BLaER1 (cell line): ENCODE measurements at regions not wholly inside any gene's neighbourhood (a gene's known extent, or its start where the extent isn't known, plus 50 kb on each side); places are given as distances from the start of the nearest gene placed in this dataset.

ENCODE experiments used
- H3K27ac ChIP-seq: shearing (Covaris generic); formaldehyde crosslinking; 2 replicates; pipeline ENCODE4 v1.8.1; 2022
- H3K27me3 ChIP-seq: shearing (Covaris generic); formaldehyde crosslinking; 2 replicates; pipeline ENCODE4 v1.8.1; 2022
- H3K36me3 ChIP-seq: shearing (Covaris generic); formaldehyde crosslinking; 2 replicates; pipeline ENCODE4 v1.8.1; 2022
- H3K4me1 ChIP-seq: shearing (Covaris generic); formaldehyde crosslinking; 2 replicates; pipeline ENCODE4 v1.8.1; 2022
- H3K4me2 ChIP-seq: shearing (Covaris generic); formaldehyde crosslinking; 2 replicates; pipeline ENCODE4 v1.8.1; 2022
- H3K4me3 ChIP-seq: shearing (Covaris generic); formaldehyde crosslinking; 2 replicates; pipeline ENCODE4 v1.8.1; 2022
- H3K9ac ChIP-seq: shearing (Covaris generic); formaldehyde crosslinking; 2 replicates; pipeline ENCODE4 v1.8.1; 2022
- H3K9me3 ChIP-seq: shearing (Covaris generic); formaldehyde crosslinking; 2 replicates; pipeline ENCODE4 v1.8.1; 2022
- H4K20me1 ChIP-seq: shearing (Covaris generic); formaldehyde crosslinking; 2 replicates; pipeline ENCODE4 v1.8.1; 2022
- Cebpa-rat ChIP-seq: shearing (Covaris generic); IDR thresholded peaks from 2 replicates; pipeline ENCODE4 v1.8.1; 2022

DNA sequence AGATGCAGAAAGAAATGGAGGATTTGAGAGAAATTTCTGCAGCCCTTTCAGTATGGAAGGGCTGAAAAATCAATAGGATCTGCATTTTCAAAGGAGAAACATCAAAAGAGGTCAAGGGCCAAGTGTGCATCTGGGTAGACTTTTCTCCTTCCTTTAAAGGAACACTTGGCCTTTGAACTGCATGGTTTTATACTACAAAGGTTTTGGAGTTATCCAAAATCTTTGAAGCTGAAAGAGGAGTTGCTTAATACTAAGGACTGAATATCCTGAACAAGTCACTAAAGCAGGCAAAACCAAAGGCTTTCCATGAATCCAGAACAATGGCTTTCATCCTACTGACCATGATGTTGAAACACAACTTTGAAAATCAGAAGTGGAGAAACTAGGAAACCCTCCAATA, 553.7 kb upstream of the LMCD1 start:
- no peak for TF ChIP-seq Cebpa-rat

DNA sequence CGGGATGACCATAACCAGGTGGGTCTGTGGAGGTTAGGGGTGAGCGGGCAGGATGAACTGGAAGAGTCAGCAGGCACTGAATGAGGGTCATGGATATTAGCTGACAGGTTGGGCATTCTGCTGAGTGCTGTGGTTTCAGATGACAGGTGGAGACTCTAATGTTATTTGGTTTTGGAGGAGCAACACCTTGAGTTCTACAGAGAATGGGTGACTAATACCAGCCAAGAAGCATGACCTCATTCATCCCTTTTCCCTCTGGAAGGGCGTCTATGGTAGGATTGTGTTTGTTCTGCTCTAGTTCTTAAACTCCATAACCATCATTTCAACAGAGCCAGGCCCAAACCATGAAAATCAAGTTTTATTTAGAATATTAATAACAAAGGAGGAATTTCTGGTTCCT, 550.7 kb upstream of the LMCD1 start:
- no peaks in the 10 kb centered on the region for H4K20me1 ChIP-seq
- H3K4me3 ChIP-seq: no peak overlapping the region
- no peak for TF ChIP-seq Cebpa-rat

More for the DNA sequence above, 553.7 kb upstream of the LMCD1 start:
- H3K4me3 ChIP-seq: no peak overlapping the region
- H3K36me3 ChIP-seq: no peaks in the 10 kb centered on the region
- H3K27ac ChIP-seq: no peak overlapping the region
- H3K4me2 ChIP-seq: no peak overlapping the region
- H3K27me3 ChIP-seq: no peaks in the 10 kb centered on the region
- no peak overlapping the region for H3K9ac ChIP-seq
- no peaks in the 10 kb centered on the region for H3K9me3 ChIP-seq
- no peaks in the 10 kb centered on the region for H4K20me1 ChIP-seq
- H3K4me1 ChIP-seq: no peaks in the 10 kb centered on the region

DNA sequence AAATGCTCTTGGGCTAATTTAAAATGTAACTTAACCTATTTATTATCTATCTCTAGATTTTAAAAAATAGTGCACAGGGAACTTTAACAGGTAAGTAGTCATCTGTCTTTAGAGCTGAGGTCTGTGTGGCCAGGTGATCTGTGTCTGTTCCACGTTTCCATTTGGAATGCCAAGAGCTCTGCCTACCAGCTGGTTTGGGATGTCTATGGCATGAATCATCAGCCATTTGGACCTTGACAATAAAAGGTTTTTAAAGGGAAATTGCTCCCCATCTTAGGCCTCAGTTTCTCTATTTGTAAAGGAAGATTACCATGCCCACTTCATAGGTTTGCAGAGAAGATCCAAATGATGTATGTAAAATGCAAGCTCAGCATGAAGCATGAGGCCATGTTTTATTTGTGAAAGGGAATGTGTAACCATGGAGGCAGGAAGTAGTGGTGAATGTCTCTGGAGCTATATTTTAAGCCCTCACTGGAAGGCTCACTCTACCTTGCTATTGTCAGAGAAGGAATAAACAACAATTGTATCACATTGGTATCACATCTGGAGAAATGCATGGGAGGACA, 548.1 kb upstream of the LMCD1 start:
- Histone ChIP-seq H3K4me1 (peaks cover 9% of the 10 kb centered on the region), H3K27ac (no peak overlapping the region), H4K20me1 (no peaks in the 10 kb centered on the region), H3K9ac (no peak overlapping the region), H3K27me3 (no peaks in the 10 kb centered on the region), H3K4me2 (no peak overlapping the region), H3K9me3 (no peaks in the 10 kb centered on the region), H3K4me3 (no peak overlapping the region), H3K36me3 (no peaks in the 10 kb centered on the region)
- TF ChIP-seq Cebpa-rat: no peak

More for the DNA sequence above, 550.7 kb upstream of the LMCD1 start:
- Histone ChIP-seq H3K27ac (no peak overlapping the region), H3K36me3 (no peaks in the 10 kb centered on the region), H3K9me3 (no peaks in the 10 kb centered on the region), H3K4me2 (no peak overlapping the region), H3K4me1 (no peaks in the 10 kb centered on the region), H3K27me3 (no peaks in the 10 kb centered on the region), H3K9ac (no peak overlapping the region)

DNA sequence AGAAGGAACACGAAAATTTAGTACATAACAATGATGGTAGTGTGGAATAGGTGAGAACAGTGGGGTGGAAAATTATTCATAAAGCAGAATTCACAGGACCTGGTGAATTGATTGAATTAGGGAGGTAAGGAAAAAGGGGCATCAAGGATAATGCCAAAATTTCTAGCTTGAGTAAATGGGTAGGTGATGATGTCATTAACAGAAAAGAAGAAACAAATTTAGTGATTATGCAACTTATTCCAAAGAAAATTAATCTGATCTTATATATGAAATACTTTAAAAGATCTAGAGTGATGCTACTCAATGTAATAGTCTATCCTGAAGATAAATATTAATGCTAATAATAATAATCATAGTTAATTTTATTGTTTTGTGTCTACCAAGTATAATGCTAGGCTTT, 544.6 kb upstream of the LMCD1 start:
- Histone ChIP-seq H3K9ac (no peak overlapping the region), H4K20me1 (no peaks in the 10 kb centered on the region), H3K9me3 (no peaks in the 10 kb centered on the region), H3K4me2 (no peak overlapping the region), H3K4me1 (peaks cover 18% of the 10 kb centered on the region), H3K27me3 (no peaks in the 10 kb centered on the region), H3K4me3 (no peak overlapping the region), H3K36me3 (no peaks in the 10 kb centered on the region), H3K27ac (no peak overlapping the region)
- no peak for TF ChIP-seq Cebpa-rat

DNA sequence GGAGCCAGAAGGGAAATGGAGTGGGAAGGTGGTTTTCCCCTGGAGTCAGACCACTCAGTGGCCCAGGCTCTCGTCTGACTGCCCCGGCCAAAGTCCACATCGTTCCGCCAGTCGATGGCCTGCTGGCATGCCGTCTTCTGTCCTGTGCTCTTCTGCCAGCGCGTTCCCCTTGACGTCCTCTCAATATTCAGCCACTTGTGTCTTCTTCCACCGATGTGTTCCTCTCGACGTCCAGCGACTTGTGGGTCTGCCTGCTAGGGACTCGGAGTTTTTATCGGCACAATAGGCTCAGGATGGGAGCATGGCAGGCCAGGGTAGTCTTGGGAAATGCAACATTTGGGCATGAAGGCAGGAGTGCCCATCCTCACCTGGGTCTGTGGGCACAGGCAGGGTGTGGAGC, 542.5 kb upstream of the LMCD1 start:
- Histone ChIP-seq H3K4me3 (no peak overlapping the region), H4K20me1 (no peaks in the 10 kb centered on the region), H3K9me3 (no peaks in the 10 kb centered on the region), H3K4me1 (peaks cover 18% of the 10 kb centered on the region), H3K27ac (no peak overlapping the region), H3K36me3 (no peaks in the 10 kb centered on the region), H3K9ac (no peak overlapping the region), H3K27me3 (no peaks in the 10 kb centered on the region), H3K4me2 (peak overlapping the region; percentile 47)
- TF ChIP-seq Cebpa-rat: no peak

DNA sequence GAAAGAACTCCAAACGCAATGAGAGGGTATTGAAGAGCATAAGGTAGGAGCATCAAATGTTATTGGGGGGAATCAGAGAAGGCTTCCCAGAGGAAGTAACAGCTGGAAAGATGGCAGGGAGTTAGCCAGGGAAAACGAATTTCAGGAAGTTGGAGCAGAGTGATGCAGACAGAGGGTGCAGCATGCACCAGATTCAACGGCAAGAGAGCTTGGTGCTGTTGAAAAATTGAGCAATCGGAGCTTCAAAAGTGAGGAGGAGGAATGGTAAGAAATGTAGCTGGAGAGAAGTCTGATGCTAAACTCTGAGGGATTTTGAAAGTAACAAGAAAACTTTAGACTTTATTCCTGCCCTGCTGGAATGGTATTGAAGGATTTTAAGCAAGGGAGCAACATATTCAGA, 541.0 kb upstream of the LMCD1 start:
- Histone ChIP-seq H3K27ac (no peak overlapping the region), H3K27me3 (no peaks in the 10 kb centered on the region), H3K4me2 (no peak overlapping the region), H3K4me1 (peaks cover 18% of the 10 kb centered on the region), H3K36me3 (no peaks in the 10 kb centered on the region), H4K20me1 (no peaks in the 10 kb centered on the region), H3K9me3 (no peaks in the 10 kb centered on the region), H3K4me3 (no peak overlapping the region), H3K9ac (no peak overlapping the region)
- no peak for TF ChIP-seq Cebpa-rat

DNA sequence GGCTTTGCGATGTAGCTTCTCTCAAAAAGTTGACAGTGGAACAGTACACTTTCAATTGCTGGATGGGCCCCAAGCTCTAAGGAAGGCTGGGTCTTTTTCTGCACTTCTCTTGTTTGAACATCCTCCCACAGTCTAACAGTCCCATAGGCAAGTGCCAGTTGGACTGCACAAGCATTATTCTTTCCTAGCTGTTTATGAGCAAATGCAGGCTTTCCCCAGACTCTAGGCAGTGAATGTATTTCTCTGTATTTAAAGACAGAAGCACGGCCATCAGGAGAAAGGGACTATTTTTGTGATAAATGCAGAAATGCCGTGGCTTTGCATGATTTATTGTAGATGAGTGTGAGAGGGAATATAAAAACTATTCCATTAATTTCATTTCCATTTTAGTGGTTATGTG, 539.3 kb upstream of the LMCD1 start:
- H3K9ac ChIP-seq: no peak overlapping the region
- H3K4me2 ChIP-seq: no peak overlapping the region
- no peak for TF ChIP-seq Cebpa-rat
- H3K9me3 ChIP-seq: no peaks in the 10 kb centered on the region
- no peaks in the 10 kb centered on the region for H4K20me1 ChIP-seq
- peaks cover 18% of the 10 kb centered on the region for H3K4me1 ChIP-seq
- H3K27ac ChIP-seq: no peak overlapping the region
- H3K4me3 ChIP-seq: no peak overlapping the region
- no peaks in the 10 kb centered on the region for H3K36me3 ChIP-seq
- H3K27me3 ChIP-seq: no peaks in the 10 kb centered on the region

DNA sequence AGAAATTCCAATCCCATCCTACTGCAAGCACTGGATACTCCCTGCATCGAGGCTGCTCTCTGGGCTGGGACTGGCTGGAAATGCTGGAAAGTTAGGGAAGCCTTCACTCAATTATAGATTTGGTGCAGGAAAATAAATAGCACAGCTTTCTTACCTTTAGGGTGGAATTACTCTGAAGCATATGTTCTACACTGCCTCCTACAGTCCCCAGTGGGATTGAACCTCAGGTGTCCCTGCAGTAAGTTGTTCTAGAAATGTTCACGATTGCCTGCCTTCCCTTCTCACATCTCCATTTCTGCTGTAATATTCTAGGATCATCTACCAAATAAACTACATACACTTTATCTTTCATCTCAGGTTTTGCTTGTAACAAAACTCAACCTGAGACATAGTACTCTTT, 536.7 kb upstream of the LMCD1 start:
- Histone ChIP-seq H3K9me3 (no peaks in the 10 kb centered on the region), H3K36me3 (no peaks in the 10 kb centered on the region), H3K4me2 (no peak overlapping the region), H4K20me1 (no peaks in the 10 kb centered on the region), H3K4me1 (no peaks in the 10 kb centered on the region), H3K4me3 (no peak overlapping the region), H3K9ac (no peak overlapping the region), H3K27me3 (no peaks in the 10 kb centered on the region), H3K27ac (no peak overlapping the region)
- no peak for TF ChIP-seq Cebpa-rat

DNA sequence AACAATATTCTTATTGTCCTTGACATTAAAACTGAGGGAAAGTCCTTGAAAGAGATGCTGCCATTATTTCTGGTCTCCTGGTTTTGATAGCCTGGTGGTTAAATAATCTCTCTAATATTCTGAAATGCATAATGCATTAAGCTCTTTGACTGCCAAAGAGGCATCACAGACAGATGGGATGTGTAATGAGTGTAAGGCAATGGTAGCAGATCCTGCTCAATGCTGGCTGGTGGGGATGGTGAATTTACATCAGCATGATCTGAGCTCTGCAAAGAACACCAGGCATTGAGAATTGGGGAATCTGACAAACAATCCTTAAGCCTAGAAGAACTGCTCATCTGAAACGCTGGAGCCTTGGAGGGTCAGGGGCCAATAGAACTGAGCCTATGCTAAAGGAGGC, 528.6 kb upstream of the LMCD1 start:
- no peak overlapping the region for H3K9ac ChIP-seq
- no peaks in the 10 kb centered on the region for H4K20me1 ChIP-seq
- H3K27me3 ChIP-seq: no peaks in the 10 kb centered on the region
- no peak overlapping the region for H3K27ac ChIP-seq
- H3K36me3 ChIP-seq: no peaks in the 10 kb centered on the region
- no peak overlapping the region for H3K4me3 ChIP-seq
- no peak for TF ChIP-seq Cebpa-rat
- peaks cover 13% of the 10 kb centered on the region for H3K4me1 ChIP-seq
- H3K4me2 ChIP-seq: no peak overlapping the region
- no peaks in the 10 kb centered on the region for H3K9me3 ChIP-seq

DNA sequence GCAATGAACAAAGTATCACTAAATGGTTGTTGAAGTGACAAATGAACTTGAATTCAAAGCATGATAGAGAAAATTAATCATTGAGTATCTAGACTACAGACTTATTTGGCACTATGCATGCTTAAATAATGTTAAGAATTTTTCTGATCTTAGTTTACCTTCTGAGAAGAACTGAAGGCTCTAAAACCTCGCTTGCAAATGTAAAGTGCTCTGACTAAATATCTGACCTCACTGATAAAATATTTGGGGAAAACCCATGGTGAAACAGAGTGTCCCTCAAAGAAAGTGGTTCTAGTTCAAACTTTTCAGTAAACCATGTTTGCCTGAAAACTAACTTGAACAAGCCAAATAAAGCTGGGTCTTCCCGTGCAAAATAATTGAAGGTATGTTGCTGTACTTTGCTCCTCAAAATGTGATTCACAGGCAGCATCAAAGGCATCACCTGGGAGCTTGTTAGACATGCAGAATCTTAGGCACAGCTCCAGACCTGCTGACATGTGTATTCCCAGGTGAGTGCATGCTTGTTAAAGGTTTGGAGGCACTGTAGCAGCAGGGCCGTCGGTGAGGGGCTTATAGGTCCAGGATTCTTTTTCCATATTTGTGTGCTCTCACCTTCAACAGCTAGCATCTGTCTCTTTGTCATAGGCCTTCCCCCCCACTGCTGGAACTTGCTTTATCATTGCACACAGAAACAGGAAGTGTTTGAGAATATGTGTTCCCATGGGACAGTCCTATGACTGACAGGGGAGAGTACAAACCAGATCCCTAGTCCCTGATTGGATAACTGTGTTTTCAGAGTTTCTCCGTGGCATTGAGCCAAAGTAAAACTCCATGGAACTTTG, 524.2 kb upstream of the LMCD1 start:
- H3K27me3 ChIP-seq: no peaks in the 10 kb centered on the region
- no peaks in the 10 kb centered on the region for H4K20me1 ChIP-seq
- H3K36me3 ChIP-seq: no peaks in the 10 kb centered on the region
- no peak overlapping the region; the same call in 1 of the 2 replicates for H3K9ac ChIP-seq
- no peak for TF ChIP-seq Cebpa-rat
- H3K4me1 ChIP-seq: peaks cover 23% of the 10 kb centered on the region
- H3K4me3 ChIP-seq: peak overlapping the region; percentile 11; the same call in 1 of the 2 replicates
- H3K9me3 ChIP-seq: no peaks in the 10 kb centered on the region
- H3K27ac ChIP-seq: peak overlapping the region; percentile 53; the same call in 1 of the 2 replicates
- H3K4me2 ChIP-seq: peak overlapping the region; percentile 72
